ENCODE measurements at regions not wholly inside any gene's neighbourhood (a gene's known extent, or its start where the extent isn't known, plus 50 kb on each side); places are given as distances from the start of the nearest gene placed in this dataset.

GRCh38 chr18:28637897-28638296 is 461.0 kb upstream of the CDH2 start:
- dilution Hi-C loops (cut with MboI; ENCODE audit: extremely low pct_ligation_motif_present, low sequenced_read_pairs) = no loop called here
- Histone ChIP-seq H3K9ac (ENCODE audit: control insufficient read depth, extremely low read depth, insufficient read depth, low read length) (no peak overlapping the region), H3K27me3 (ENCODE audit: control insufficient read depth, extremely low read depth, insufficient read depth, low read length) (no peaks in the 10 kb centered on the region), H3K4me3 (ENCODE audit: control insufficient read depth in 2 of 3, extremely low read depth in 1 of 3, insufficient read depth in 2 of 3, low read depth in 1 of 3, low read length in 3 of 3) (no peak overlapping the region), H3K4me1 (ENCODE audit: control insufficient read depth, extremely low read depth, insufficient read depth, low read length) (no peaks in the 10 kb centered on the region), H3K27ac (ENCODE audit: control insufficient read depth, insufficient read depth, low read length) (no peak overlapping the region), H3K4me2 (ENCODE audit: control insufficient read depth, extremely low read depth, insufficient read depth, low read depth, low read length) (no peak overlapping the region), H3K36me3 (ENCODE audit: control insufficient read depth in 2 of 2, extremely low read depth in 1 of 2, insufficient read depth in 2 of 2, low read length in 2 of 2) (no peaks in the 10 kb centered on the region), H4K20me1 (ENCODE audit: control insufficient read depth, extremely low read depth, insufficient read depth, low read length) (no peaks in the 10 kb centered on the region), H2AFZ (ENCODE audit: control insufficient read depth, low read length) (no peak overlapping the region), H3K79me2 (ENCODE audit: control insufficient read depth, insufficient read depth, low read length) (no peaks in the 10 kb centered on the region), H3K9me3 (ENCODE audit: control insufficient read depth, low read depth, low read length) (no peaks in the 10 kb centered on the region), H3K9me1 (ENCODE audit: control insufficient read depth, extremely low read depth, insufficient read depth, low read length) (no peaks in the 10 kb centered on the region)
- DNase-seq (ENCODE audit: low read depth, low spot score) = no peak
- TF ChIP-seq EZH2 (IDR thresholded peaks at IDR 0.05; ENCODE audit: low read length) = no peak
- TF ChIP-seq, protein P1, sequence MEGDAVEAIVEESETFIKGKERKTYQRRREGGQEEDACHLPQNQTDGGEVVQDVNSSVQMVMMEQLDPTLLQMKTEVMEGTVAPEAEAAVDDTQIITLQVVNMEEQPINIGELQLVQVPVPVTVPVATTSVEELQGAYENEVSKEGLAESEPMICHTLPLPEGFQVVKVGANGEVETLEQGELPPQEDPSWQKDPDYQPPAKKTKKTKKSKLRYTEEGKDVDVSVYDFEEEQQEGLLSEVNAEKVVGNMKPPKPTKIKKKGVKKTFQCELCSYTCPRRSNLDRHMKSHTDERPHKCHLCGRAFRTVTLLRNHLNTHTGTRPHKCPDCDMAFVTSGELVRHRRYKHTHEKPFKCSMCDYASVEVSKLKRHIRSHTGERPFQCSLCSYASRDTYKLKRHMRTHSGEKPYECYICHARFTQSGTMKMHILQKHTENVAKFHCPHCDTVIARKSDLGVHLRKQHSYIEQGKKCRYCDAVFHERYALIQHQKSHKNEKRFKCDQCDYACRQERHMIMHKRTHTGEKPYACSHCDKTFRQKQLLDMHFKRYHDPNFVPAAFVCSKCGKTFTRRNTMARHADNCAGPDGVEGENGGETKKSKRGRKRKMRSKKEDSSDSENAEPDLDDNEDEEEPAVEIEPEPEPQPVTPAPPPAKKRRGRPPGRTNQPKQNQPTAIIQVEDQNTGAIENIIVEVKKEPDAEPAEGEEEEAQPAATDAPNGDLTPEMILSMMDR (optimal IDR thresholded peaks at IDR 0.05 in 1 of 3, IDR thresholded peaks at IDR 0.05 in 1 of 3, conservative IDR thresholded peaks at IDR 0.05 in 1 of 3; ENCODE audit: extremely low read depth in 1 of 3, insufficient read depth in 2 of 3, low read length in 3 of 3) = no peak
- no peak for FAIRE-seq

DNA sequence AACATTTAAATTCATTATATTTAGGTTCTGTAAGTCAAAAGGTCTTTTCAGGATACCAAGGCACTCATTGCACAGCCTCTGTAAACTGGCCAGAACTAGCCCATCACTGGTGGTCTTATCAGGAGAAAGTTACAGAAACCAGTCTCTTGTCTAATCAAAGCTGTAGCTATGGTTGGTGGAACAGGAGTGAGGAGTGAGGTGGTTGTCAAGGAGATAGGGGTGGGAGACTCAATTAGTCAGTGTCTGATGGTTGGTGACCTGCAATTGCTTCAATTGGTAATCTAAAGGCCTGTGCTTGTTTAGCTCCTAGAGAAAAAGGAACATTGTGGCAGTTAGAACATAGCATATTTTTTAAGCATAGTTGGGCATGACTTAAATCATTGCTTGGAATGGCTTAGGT is 458.6 kb upstream of the CDH2 start:
- FAIRE-seq (no peak), DNase-seq (ENCODE audit: low read depth, low spot score) (no peak)
- dilution Hi-C loops (cut with MboI; ENCODE audit: extremely low pct_ligation_motif_present, low sequenced_read_pairs) = no loop called here
- no peaks in the 10 kb centered on the region for H4K20me1 ChIP-seq (ENCODE audit: control insufficient read depth, extremely low read depth, insufficient read depth, low read length)
- no peaks in the 10 kb centered on the region for H3K4me1 ChIP-seq (ENCODE audit: control insufficient read depth, extremely low read depth, insufficient read depth, low read length)
- H3K4me2 ChIP-seq (ENCODE audit: control insufficient read depth, extremely low read depth, insufficient read depth, low read depth, low read length) = no peak overlapping the region
- H3K27me3 ChIP-seq (ENCODE audit: control insufficient read depth, extremely low read depth, insufficient read depth, low read length) = no peaks in the 10 kb centered on the region
- H3K9ac ChIP-seq (ENCODE audit: control insufficient read depth, extremely low read depth, insufficient read depth, low read length) = no peak overlapping the region
- H2AFZ ChIP-seq (ENCODE audit: control insufficient read depth, low read length) = no peak overlapping the region
- H3K4me3 ChIP-seq (ENCODE audit: control insufficient read depth in 2 of 3, extremely low read depth in 1 of 3, insufficient read depth in 2 of 3, low read depth in 1 of 3, low read length in 3 of 3) = no peak overlapping the region
- no peak for TF ChIP-seq EZH2 (IDR thresholded peaks at IDR 0.05; ENCODE audit: low read length)
- TF ChIP-seq, protein P1 (optimal IDR thresholded peaks at IDR 0.05 in 1 of 3, IDR thresholded peaks at IDR 0.05 in 1 of 3, conservative IDR thresholded peaks at IDR 0.05 in 1 of 3; ENCODE audit: extremely low read depth in 1 of 3, insufficient read depth in 2 of 3, low read length in 3 of 3) = no peak
- no peaks in the 10 kb centered on the region for H3K9me1 ChIP-seq (ENCODE audit: control insufficient read depth, extremely low read depth, insufficient read depth, low read length)
- no peaks in the 10 kb centered on the region for H3K36me3 ChIP-seq (ENCODE audit: control insufficient read depth in 2 of 2, extremely low read depth in 1 of 2, insufficient read depth in 2 of 2, low read length in 2 of 2)
- no peaks in the 10 kb centered on the region for H3K79me2 ChIP-seq (ENCODE audit: control insufficient read depth, insufficient read depth, low read length)
- no peaks in the 10 kb centered on the region for H3K9me3 ChIP-seq (ENCODE audit: control insufficient read depth, low read depth, low read length)
- H3K27ac ChIP-seq (ENCODE audit: control insufficient read depth, insufficient read depth, low read length) = no peak overlapping the region

Measured in keratinocyte (primary cell).